Mucosa of descending colon (tissue), 3 donors: ENCODE measurements at regions not wholly inside any gene's neighbourhood (a gene's known extent, or its start where the extent isn't known, plus 50 kb on each side); places are given as distances from the start of the nearest gene placed in this dataset.

Experiments
- ATAC-seq: fragments of 200-7000 bp; cut with Tn5 transposase; one replicate; pipeline ENCODE4 v1.9.1; 2020; ENCODE audit warnings: mild to moderate bottlenecking, moderate library complexity
- DNase-seq, 3 donors: peaks; one replicate each; pipeline ENCODE4 v3.0.0-alpha.2; 2020
- H3K36me3 ChIP-seq: fragments of 200-600 bp; one replicate; pipeline ENCODE4 v1.8.0; 2021; ENCODE audit warnings: low read depth, mild to moderate bottlenecking
- H3K4me1 ChIP-seq: fragments of 200-600 bp; one replicate; pipeline ENCODE4 v1.8.0; 2021; ENCODE audit warnings: low read depth, mild to moderate bottlenecking
- H3K4me3 ChIP-seq: fragments of 200-600 bp; one replicate; pipeline ENCODE4 v1.8.0; 2021; ENCODE audit warnings: mild to moderate bottlenecking
- H3K9me3 ChIP-seq: fragments of 200-600 bp; one replicate; pipeline ENCODE4 v1.8.0; 2021; ENCODE audit warnings: mild to moderate bottlenecking
- intact Hi-C, 2 donors: fragments of 100-400 bp; cut with DNase I in 1 of 2; cut with micrococcal nuclease in 1 of 2; formaldehyde crosslinking; loops; one replicate each; pipeline versions ENCODE4 v1.11.0 to v1.11.1; 2022; cut with DNase I, micrococcal nuclease
- TF ChIP-seq, protein P1 (sequence below): fragments of 200-600 bp; IDR thresholded peaks from one replicate; pipeline ENCODE4 v1.8.0; 2022; ENCODE audit warnings: antibody characterized with exemption, mild to moderate bottlenecking
- donor health status: DM: no; HTN: no; CAD: no; lungs with moderate emphysema.
- donor health status: DM: no; HTN: no; CAD: no.
- donor health status: DM: no; HTN: yes; CAD: no.

GRCh38 chr12:132407992-132408391 is 78.6 kb upstream of the GALNT9 start:
- H3K9me3 ChIP-seq: no peaks in the 10 kb centered on the region
- TF ChIP-seq, protein P1, sequence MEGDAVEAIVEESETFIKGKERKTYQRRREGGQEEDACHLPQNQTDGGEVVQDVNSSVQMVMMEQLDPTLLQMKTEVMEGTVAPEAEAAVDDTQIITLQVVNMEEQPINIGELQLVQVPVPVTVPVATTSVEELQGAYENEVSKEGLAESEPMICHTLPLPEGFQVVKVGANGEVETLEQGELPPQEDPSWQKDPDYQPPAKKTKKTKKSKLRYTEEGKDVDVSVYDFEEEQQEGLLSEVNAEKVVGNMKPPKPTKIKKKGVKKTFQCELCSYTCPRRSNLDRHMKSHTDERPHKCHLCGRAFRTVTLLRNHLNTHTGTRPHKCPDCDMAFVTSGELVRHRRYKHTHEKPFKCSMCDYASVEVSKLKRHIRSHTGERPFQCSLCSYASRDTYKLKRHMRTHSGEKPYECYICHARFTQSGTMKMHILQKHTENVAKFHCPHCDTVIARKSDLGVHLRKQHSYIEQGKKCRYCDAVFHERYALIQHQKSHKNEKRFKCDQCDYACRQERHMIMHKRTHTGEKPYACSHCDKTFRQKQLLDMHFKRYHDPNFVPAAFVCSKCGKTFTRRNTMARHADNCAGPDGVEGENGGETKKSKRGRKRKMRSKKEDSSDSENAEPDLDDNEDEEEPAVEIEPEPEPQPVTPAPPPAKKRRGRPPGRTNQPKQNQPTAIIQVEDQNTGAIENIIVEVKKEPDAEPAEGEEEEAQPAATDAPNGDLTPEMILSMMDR: no peak
- H3K4me1 ChIP-seq: no peaks in the 10 kb centered on the region
- no peaks in the 10 kb centered on the region for H3K36me3 ChIP-seq
- intact Hi-C loops: no loop called here
- ATAC-seq: no peak
- H3K4me3 ChIP-seq: no peak overlapping the region
- no peak for DNase-seq

DNA sequence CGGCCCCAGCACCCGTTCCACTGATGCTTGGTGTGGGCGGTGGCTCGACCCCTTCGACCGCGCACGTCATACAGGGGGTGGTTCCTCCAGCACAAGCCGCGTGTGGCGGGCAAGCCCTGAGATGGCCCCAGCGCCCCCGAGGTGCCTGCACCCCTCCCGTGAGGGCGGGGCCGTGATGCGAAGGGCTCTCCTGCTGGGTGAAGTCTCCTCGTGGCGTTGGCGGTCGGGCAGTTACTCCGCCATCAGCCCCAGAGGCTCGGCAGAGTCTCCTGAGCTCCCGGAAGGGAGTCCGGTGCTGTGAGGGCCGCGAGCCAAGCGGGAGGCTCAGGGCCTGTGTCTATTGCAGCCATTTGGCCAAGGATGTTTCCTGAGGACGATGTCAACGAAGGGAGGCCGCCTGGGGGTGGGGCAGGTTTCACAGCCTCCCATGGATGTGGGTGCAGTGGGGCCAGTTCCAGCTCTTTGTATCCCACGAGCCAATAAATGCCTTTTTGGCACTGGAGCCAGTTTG is 78.1 kb upstream of the GALNT9 start:
- Histone ChIP-seq H3K36me3 (no peaks in the 10 kb centered on the region), H3K4me1 (no peaks in the 10 kb centered on the region), H3K4me3 (no peak overlapping the region), H3K9me3 (no peaks in the 10 kb centered on the region)
- TF ChIP-seq, protein P1: no peak
- ATAC-seq (no peak), DNase-seq (peak in 1 of 3 donors; percentile 40)
- intact Hi-C loops: no loop called here

DNA sequence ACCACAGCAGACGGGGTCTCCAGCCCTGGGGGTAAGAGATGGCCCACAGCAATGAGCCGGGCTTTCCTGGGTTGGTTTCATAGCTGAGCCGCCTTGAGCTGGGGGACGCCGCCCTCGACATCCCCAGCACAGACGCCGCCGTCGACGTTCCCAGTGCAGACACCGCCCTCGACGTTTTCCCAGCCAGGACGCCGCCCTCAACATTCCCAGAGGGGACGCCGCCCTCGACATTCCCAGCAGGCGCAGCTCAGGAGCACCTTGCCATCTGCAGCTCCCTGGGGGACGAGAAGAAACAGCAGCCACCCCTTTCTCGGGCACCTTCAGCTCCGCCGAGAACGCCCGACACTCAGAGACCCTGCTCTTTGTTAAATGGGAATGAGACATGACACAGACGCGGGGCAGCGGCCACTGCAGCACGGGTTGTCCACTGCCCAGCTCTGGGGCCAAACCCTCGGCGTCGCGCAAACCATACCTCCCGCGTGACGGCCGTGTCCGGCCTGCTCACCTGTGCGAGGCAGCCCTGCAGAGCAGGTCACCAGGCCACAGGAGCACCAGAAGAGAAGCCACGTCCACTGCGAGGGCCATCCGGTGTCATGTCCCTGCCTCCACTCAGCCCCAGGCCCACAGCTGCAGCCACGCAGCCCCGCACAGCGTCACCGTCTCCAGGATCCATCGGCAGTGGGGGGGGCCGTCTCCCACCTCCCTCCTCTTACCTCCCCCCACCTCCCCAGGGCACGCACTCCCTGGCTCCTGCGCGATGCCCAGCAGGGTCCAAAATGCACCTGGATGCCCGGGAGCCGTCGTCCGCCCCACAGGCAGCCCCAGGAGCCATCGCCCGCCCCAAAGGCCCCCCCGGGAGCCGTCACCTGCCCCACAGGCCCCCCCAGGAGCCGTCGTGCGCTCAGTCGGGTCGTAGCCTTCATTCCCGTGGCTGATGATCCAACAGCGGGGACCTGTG is 77.4 kb upstream of the GALNT9 start:
- Histone ChIP-seq H3K4me1 (no peaks in the 10 kb centered on the region), H3K4me3 (no peak overlapping the region), H3K36me3 (no peaks in the 10 kb centered on the region), H3K9me3 (no peaks in the 10 kb centered on the region)
- ATAC-seq: no peak
- intact Hi-C loops: no loop called here
- TF ChIP-seq, protein P1: no peak
- peak in 1 of 3 donors; percentile 40 for DNase-seq

DNA sequence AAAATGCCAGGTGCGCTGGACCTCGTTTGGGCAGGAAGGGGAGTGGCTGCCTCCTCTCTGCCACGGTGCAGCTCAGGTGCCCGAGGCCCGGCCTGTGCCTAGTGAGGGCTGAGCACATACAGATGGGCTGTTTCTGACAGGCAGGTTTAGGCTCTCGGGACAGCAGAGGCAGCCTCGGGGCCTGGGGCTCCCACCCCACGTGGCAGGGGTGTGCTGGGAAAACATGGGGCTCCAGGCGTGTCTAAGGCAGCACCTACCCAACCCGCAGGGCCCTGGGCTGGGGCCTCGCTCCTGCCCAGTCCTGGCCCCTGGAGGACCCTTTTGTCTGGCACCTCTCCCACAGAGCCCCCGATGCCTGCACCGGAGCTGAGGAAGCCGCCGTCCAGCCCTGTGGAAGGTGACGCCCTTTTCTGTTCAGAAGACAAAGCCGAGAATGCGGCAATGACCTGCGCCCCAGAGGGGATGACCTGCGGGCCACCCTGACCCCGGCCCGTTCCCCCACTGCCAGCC is 76.4 kb upstream of the GALNT9 start:
- Histone ChIP-seq H3K9me3 (no peaks in the 10 kb centered on the region), H3K36me3 (no peaks in the 10 kb centered on the region), H3K4me1 (no peaks in the 10 kb centered on the region), H3K4me3 (no peak overlapping the region)
- TF ChIP-seq, protein P1: no peak
- DNase-seq (no peak), ATAC-seq (no peak)
- intact Hi-C loops: no loop called here

DNA sequence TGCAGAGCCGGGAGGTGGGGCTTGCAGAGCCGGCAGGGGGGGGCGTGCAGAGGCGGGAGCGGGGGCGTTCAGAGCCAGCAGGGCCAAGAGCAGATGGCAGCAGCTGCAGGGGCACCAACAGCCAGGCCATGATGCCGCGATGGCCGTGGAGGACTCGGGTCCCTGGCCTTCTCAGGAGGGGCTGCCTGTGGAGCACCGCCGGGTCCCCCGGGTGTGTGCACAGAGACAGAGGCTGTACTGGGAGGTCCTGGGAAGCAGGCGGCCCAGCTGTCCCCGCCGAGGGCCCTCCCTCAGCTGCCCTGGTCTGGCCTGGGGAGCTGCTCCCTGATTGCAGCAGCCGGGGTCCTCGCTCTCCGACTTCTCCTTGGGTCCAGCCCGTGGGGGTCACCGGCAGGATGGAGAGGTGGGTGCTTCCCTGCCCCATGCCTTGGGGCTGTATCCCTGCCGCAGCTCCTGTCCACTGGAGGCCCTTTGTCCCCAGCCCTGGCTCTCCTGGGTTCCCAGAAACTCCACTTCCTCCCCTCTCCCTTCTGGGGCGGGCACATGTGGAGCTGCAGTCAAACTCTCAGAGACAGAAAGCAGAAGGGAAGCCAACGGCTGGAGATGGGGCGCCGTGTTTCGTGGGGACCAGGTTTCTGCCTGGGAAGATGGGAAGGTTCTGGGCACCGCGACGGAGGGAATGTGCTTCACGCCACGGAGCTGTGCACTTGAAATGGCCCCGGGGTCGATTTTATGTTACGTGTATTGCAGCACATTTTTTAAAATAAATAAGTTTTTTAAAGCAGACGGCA is 75.8 kb upstream of the GALNT9 start:
- DNase-seq: peak in 1 of 3 donors; percentile 34
- ATAC-seq: no peak
- no peaks in the 10 kb centered on the region for H3K36me3 ChIP-seq
- H3K4me3 ChIP-seq: no peak overlapping the region
- TF ChIP-seq, protein P1: no peak
- H3K9me3 ChIP-seq: no peaks in the 10 kb centered on the region
- intact Hi-C loops: no loop called here
- no peaks in the 10 kb centered on the region for H3K4me1 ChIP-seq
